Heart left ventricle (tissue), 16 donors: ENCODE measurements at regions not wholly inside any gene's neighbourhood (a gene's known extent, or its start where the extent isn't known, plus 50 kb on each side); places are given as distances from the start of the nearest gene placed in this dataset.

ENCODE experiments used
- ATAC-seq, 4 donors: fragments of 200-7000 bp; cut with Tn5 transposase; one replicate each; pipeline ENCODE4 v1.9.1; 2020 to 2022; ENCODE audit warnings: moderate library complexity in 4 of 4, mild to moderate bottlenecking in 3 of 4, moderate number of reproducible peaks in 1 of 4
- DNase-seq, 5 donors: peaks; one replicate each; pipeline ENCODE4 v3.0.0-alpha.2; 2020
- H3K27ac ChIP-seq, 12 donors: fragments of 200-600 bp; sonication (generic) in 4 of 12; one replicate each; pipeline versions ENCODE4 v1.5.0 to v1.8.0; 2016 to 2022; ENCODE audit warnings: mild to moderate bottlenecking in 2 of 12
- H3K27me3 ChIP-seq, 9 donors: fragments of 200-600 bp; sonication (generic) in 2 of 9; one replicate each; pipeline versions ENCODE4 v1.5.1 to v1.8.0; 2016 to 2022; ENCODE audit warnings: mild to moderate bottlenecking in 3 of 9
- H3K36me3 ChIP-seq, 9 donors: fragments of 200-600 bp; sonication (generic) in 2 of 9; one replicate each; pipeline versions ENCODE4 v1.5.0 to v1.8.0; 2018 to 2022; ENCODE audit warnings: mild to moderate bottlenecking in 2 of 9
- H3K4me1 ChIP-seq, 12 donors: fragments of 200-600 bp; sonication (generic) in 4 of 12; one replicate each; pipeline versions ENCODE4 v1.5.0 to v1.8.0; 2016 to 2022; ENCODE audit warnings: mild to moderate bottlenecking in 3 of 12
- H3K4me3 ChIP-seq, 12 donors: fragments of 200-600 bp; sonication (generic) in 4 of 12; one replicate each; pipeline versions ENCODE4 v1.5.0 to v1.8.0; 2017 to 2022; ENCODE audit warnings: mild to moderate bottlenecking in 9 of 12, moderate library complexity in 4 of 12
- H3K9me3 ChIP-seq, 12 donors: fragments of 200-600 bp; sonication (generic) in 4 of 12; one replicate each; pipeline versions ENCODE4 v1.5.0 to v1.8.0; 2016 to 2022; ENCODE audit warnings: mild to moderate bottlenecking in 1 of 12
- POLR2A ChIP-seq, 2 donors: fragments of 450-650 bp; IDR thresholded peaks; one replicate each; pipeline ENCODE4 v1.6.1; 2017; ENCODE audit warnings: antibody characterized with exemption in 2 of 2, mild to moderate bottlenecking in 2 of 2, moderate library complexity in 2 of 2
- WGBS, 4 donors: extraction: QIAGEN DNeasy Blood & Tissue Kit in 2 of 4; methylation state at CpG; one replicate each; pipeline versions ENCODE4 v1.1.5 to v1.1.7; 2013 to 2018; 5-methylcytosine and 5-hydroxymethylcytosine counted together
- intact Hi-C, 10 donors: fragments of 100-400 bp; cut with DNase I; formaldehyde crosslinking; loops; one replicate each; pipeline versions ENCODE4 v1.11.1 to v1.14.2; 2022
- TF ChIP-seq, protein P1 (sequence below), 12 donors: fragments of 200-600 bp; sonication (generic) in 4 of 12; IDR thresholded peaks; one replicate each; pipeline versions ENCODE4 v1.5.0 to v1.8.0; 2018 to 2022; ENCODE audit warnings: antibody characterized with exemption in 12 of 12, mild to moderate bottlenecking in 5 of 12
- donor health status: ischemic (EF 13 %, LVEDD 7.1; RV severe dilation, severe dysfunction).
- donor health status: healthy with polysubstance abuse.
- donor health status: DM: no; HTN: yes; CAD: no.
- donor health status: DM: no; HTN: no; CAD: no.
- donor health status: ischemic (EF 25% LVEDD 6.9; RV normal size, moderate dysfunction).
- donor health status: ischemic (EF 25% LVEDD 5.7; RV mildly dilated, moderate dysfunction).
- donor health status: healthy.
- donor health status: DM: yes; HTN: yes; CAD: no.
- donor health status: ischemic (EF 35%, LVEDD 5.7; RV mildly dilated, moderate dysfunction).
- donor health status: nonischemic (EF 11% LVEDD 7.7; RV severe dilation, severe dysfunction).
- donor health status: DM: yes; HTN: yes; CAD: no.
- donor health status: PGD.
- donor health status: ischemic (EF 29% LVEDD 5.4; RV normal size, mild dysfunction).
- donor health status: nonischemic (EF 23%, LVEDD 6.1; RV moderate dilation, normal function).

DNA sequence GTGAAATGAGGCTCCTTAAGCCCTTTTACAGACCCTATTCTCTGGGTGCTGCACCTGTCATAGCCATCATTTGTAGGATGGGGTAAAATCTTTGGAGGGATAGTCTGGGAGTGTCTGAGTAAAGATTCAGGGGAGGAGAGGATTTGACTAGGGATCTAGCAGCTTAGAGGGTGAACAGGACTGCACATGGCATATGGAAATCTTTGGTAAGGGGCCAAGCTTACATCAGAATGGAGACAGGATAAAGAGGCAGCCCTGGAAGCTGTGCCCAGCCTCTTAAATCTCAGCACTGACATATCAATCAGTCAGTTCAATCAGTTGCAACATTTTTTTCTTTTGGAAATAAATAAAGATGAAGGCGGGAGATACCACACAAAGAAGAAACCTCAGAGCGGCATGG lies 301.8 kb upstream of the CADM1 start:
- no peaks in the 10 kb centered on the region for H3K4me1 ChIP-seq
- H3K27ac ChIP-seq: no peak overlapping the region
- no peak overlapping the region for H3K4me3 ChIP-seq
- DNase-seq (no peak), ATAC-seq (no peak)
- H3K27me3 ChIP-seq: no peaks in the 10 kb centered on the region
- no peak for TF ChIP-seq POLR2A (IDR thresholded peaks at IDR 0.05)
- TF ChIP-seq, protein P1, sequence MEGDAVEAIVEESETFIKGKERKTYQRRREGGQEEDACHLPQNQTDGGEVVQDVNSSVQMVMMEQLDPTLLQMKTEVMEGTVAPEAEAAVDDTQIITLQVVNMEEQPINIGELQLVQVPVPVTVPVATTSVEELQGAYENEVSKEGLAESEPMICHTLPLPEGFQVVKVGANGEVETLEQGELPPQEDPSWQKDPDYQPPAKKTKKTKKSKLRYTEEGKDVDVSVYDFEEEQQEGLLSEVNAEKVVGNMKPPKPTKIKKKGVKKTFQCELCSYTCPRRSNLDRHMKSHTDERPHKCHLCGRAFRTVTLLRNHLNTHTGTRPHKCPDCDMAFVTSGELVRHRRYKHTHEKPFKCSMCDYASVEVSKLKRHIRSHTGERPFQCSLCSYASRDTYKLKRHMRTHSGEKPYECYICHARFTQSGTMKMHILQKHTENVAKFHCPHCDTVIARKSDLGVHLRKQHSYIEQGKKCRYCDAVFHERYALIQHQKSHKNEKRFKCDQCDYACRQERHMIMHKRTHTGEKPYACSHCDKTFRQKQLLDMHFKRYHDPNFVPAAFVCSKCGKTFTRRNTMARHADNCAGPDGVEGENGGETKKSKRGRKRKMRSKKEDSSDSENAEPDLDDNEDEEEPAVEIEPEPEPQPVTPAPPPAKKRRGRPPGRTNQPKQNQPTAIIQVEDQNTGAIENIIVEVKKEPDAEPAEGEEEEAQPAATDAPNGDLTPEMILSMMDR (IDR thresholded peaks at IDR 0.05): no peak
- 88 to 98% (median 96%) methylated on average over 2 of the region's 2 CpGs for WGBS, 4 donors
- no peaks in the 10 kb centered on the region for H3K36me3 ChIP-seq
- intact Hi-C loops: no loop called here
- H3K9me3 ChIP-seq: peaks cover 0 to 38% (median 25%) of the 10 kb centered on the region in 12 donors

DNA sequence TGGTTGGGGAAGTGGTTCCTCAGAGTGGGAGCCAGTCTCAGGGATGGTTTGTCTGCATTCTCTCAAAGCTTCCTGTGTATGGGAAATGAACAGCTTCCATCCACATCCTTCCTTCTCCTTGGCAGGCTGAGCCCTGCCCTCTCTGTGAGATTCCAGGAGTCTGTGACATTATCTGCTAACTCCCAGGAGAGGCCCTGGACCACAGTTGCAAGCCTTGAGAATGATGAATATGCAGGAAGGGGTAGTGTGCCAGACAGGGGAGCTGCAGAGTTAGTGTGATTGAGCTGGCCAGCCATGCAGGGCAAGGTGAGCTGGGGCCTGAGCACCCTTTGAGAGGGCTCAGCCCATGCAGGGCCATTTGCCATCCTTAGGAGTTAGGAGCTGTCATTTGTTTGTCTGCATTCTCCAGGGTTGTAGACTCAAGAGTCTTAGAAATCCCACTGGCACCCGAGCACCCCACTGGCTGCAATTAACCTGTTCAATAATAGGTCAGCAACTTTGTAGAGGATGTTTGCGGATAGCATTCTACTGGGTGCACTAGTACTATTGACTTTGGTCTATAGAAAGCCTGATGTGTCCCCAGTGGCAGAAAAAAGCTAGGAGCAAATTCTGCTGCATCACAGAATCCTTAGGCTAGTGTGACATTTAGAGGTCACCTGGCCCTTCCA lies 299.0 kb upstream of the CADM1 start:
- no peak overlapping the region for H3K27ac ChIP-seq
- TF ChIP-seq, protein P1 (IDR thresholded peaks at IDR 0.05): no peak
- TF ChIP-seq POLR2A (IDR thresholded peaks at IDR 0.05): no peak
- peaks cover 0 to 17% (median 12%) of the 10 kb centered on the region in 12 donors for H3K9me3 ChIP-seq
- no peaks in the 10 kb centered on the region for H3K4me1 ChIP-seq
- DNase-seq (no peak), ATAC-seq (no peak)
- WGBS, 4 donors: 95 to 100% (median 95%) methylated on average over 2 of the region's 2 CpGs
- H3K27me3 ChIP-seq: no peaks in the 10 kb centered on the region
- H3K4me3 ChIP-seq: no peak overlapping the region
- no peaks in the 10 kb centered on the region for H3K36me3 ChIP-seq
- intact Hi-C loops: no loop called here

DNA sequence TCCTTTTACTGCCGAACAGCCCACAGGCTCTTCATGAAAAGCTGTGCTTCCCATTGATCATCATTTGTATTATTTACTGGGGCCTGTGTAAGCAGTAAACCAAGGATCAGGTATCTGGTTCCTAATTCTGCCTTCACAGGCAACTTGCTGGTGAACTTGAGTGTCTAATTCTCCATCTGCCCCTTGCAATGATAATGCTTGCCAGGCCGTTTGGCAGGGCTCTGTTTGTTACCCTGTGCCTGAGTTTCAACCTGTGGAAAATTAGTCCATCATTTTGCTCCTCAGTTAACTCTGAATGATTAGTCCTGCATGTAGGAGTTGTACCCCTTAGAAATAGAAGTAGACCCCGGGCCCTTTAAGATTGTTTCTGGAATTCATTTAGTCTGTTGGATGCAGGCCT lies 298.4 kb upstream of the CADM1 start:
- Histone ChIP-seq H3K4me3 (no peak overlapping the region), H3K36me3 (no peaks in the 10 kb centered on the region), H3K9me3 (peaks cover 0 to 12% (median 6%) of the 10 kb centered on the region in 12 donors), H3K27ac (no peak overlapping the region), H3K4me1 (no peaks in the 10 kb centered on the region), H3K27me3 (no peaks in the 10 kb centered on the region)
- 85 to 96% (median 91%) methylated on average over 3 of the region's 3 CpGs for WGBS, 4 donors
- TF ChIP-seq POLR2A (IDR thresholded peaks at IDR 0.05): no peak
- TF ChIP-seq, protein P1 (IDR thresholded peaks at IDR 0.05): no peak
- DNase-seq (no peak), ATAC-seq (no peak)
- intact Hi-C loops: no loop called here

DNA sequence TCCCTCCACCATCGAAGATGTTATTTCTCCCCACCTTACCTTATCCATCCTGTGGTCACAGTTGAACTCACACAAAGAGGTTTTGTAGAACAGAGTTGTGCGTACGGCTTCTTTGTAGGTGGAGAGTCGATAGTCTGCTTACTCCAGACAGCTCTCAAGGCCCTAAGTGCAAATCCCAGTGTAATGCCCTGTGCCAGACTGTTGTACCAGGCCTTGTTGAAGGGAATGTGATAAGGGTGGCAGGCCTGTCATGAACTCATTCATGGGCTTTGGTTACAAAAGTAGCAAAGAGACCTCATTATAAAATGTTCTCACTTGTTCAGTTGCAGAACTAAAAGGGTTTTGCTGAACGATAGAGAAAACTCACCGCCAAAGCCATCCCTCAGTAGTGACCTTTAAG lies 288.7 kb upstream of the CADM1 start:
- Histone ChIP-seq H3K9me3 (peaks cover 0 to 5% (median 0%) of the 10 kb centered on the region in 12 donors), H3K36me3 (no peaks in the 10 kb centered on the region), H3K27me3 (no peaks in the 10 kb centered on the region), H3K27ac (no peak overlapping the region), H3K4me1 (no peaks in the 10 kb centered on the region), H3K4me3 (no peak overlapping the region)
- intact Hi-C loops: no loop called here
- DNase-seq (no peak), ATAC-seq (peak in 2 of 4 donors; percentile 68 to 74)
- 63 to 71% (median 66%) methylated on average over 6 of the region's 6 CpGs for WGBS, 4 donors
- TF ChIP-seq, protein P1 (IDR thresholded peaks at IDR 0.05): no peak
- no peak for TF ChIP-seq POLR2A (IDR thresholded peaks at IDR 0.05)
